Fibroblast of skin of left biceps (primary cell): ENCODE measurements at regions not wholly inside any gene's neighbourhood (a gene's known extent, or its start where the extent isn't known, plus 50 kb on each side); places are given as distances from the start of the nearest gene placed in this dataset.
A peak's percentile ranks its signal among the peaks of the same experiment; 100 is the strongest.

Experiments used
- DNase-seq, 2 experiments: peaks; one replicate each; pipeline ENCODE4 v3.0.0-alpha.2; 2013; ENCODE audit warnings: low read depth in 2 of 2

DNA sequence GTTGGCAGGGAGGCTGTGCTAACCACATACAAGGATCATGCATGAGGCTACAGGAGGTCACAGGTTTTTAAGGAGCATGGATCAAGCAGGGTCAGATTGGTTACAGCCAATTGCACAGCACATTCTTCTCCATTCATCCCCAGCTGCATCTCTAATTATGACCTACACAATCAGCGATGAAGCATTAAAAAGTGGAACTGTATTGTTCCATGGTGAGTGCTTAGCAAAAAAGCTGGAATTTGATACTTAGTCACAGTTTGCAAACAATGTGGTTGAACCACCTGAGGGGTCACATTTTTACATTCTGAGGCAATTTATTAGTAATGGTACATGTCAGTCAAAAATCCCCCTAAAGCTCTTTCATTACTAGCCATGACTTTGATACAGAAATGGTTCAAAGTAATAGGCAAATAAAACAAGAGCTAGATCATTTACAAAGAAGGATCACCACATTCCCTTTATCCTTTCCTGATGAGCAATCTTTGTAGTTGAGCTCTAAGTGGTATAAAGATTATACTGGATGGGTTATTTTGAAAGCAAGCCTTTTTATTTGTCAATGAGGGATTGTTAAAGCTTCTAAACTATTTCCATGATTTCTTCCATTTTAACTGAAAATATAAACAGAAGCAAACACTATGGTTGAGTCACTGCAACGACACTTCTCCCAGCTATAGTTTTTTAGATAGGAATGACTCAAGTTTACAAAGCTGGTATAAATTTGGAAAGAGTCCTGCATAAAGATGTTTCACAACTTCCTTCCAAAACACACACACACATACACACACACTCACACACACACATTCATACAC is 217.8 kb upstream of the SEMA3A start:
- DNase-seq: peak; percentile 81 to 88

DNA sequence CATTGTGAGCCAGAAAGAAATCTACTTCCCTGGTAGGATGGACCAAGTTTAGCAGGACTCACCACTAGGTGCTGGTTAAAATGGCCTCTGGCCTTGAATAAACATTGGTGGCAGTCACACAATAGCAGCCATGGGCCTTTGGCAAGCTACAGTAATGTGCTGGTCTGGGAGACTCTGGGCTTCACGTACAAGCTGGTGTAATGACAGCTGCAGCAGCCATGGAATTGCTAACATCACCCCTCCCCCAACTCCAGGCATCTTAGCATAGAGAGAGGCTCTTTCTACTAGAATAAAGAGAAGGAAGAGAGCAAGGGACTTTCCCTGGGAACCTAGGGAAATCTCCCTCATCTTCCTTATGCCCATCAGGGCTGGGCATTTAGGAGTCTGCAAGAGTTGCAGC is 205.1 kb upstream of the SEMA3A start:
- DNase-seq: no peak

DNA sequence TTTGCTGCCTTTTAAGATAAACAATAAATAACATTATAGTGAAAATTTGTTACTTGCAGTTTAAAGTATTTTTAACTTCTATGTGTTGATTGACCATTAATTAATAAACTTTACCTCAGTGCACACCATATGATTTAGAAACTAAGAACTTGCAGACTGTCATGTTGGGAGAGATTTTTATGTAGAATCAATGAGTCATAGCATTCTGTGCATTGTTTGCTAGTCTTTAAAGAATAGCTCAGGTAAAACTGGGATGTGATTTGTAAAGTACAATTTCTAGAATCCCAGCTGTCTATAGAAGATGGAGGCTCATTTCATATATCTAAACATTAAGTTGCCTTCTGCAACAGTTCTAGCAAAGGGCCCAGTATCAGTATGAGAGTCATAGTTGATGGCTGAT is 199.6 kb upstream of the SEMA3A start:
- DNase-seq: no peak

DNA sequence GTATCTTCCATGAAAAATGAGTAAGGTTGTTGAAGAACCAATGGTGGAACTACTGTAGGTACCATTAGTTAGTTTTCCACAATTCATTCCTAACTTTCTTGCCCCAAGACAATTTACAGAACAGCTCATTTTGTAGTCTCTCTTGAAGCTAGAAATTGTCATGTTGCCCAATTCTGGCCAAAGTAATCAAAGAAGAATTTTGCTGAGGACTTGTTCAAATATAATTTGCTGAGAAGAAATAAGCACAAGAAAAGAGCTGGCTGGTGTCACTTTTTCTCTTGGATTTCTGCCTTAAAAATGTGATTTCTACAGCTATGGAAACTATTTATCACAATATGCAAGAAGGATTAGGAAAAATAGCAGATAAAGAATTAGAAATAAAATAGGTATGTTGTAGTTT is 199.2 kb upstream of the SEMA3A start:
- peak in 1 of 2 experiments; percentile 3 for DNase-seq

GRCh38 chr7:84390845-84391244 is 196.3 kb upstream of the SEMA3A start:
- no peak for DNase-seq

- DNase-seq: no peak
These were observed 194.7 kb upstream of the SEMA3A start for GRCh38 chr7:84389242-84389641.

DNA sequence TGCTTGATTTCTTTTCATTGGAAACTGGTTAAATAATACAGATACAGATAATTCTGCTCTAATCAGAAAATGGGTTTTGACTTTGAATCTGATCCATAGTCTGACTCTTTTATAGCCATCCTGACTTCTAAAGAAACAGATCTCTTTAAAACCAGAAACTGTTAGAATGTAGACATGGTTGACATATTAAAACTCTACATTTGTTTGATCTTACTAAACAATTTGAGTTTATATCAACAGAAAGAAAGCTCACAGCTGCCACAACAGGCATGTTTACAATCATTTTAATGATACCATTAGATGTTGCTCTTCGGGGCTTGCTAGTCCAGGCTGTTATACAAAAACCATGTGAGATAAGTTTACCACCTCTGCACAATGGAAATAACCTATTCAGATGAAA is 193.0 kb upstream of the SEMA3A start:
- no peak for DNase-seq

- DNase-seq: no peak
These were observed 189.8 kb upstream of the SEMA3A start for GRCh38 chr7:84384417-84384816.

DNA sequence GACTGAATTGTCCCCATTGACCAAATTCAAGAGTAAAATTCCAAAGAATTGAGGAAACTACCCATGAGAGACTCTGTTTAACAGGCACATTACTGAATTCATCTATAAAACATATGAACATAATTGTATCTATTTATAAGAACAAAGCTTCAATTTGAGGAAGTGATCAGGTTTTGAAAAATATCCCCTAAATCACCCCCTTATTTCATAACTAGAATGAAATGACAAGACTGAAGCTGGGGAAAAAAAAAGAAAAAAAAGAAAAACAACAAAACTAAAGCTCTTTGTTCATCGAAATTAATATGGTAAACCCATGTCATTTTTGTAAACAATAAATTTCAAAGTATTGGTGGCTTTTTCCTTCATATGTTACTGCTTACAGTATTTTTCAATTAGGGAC is 184.9 kb upstream of the SEMA3A start:
- no peak for DNase-seq

DNA sequence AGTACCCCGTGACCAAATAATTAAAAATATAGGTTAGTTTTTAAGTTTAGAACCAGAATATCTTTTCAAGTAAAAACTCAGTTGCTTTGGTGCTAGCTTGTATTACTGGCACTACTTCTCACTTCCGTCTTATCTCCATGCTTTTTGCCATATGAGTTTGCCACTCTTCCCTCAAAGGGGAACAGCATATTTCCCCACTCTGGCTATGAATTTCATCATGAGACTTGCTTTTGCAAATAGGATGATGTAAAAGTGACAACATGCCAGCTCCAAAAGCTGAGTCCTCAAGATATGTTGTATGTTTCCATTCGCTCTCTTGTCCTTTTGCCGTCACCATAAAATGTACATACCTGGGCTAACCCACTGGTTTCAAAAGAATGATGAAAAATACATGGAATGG is 178.1 kb upstream of the SEMA3A start:
- DNase-seq: no peak

DNA sequence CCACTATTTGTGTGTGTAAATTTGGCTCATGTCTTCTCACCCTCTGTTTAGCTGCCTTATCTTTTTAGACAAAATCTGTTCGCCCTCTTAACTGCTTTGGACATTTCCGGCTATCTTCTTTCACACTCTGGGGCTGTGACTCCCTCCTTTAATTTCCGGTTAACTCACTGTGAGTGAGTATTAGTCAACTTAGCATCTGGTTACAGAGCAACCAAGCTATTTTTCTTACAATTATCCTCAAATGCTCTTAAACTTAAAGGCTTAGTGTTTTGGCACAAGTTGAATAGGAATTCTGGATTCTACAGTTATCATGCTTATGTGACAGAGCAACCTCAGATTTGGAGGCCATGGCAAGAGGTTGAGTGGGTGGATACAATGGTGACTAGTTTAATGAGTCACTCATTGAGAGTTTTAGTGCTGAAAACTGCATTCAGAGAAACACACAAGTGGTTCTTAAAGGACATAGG is 177.6 kb upstream of the SEMA3A start:
- DNase-seq: peak; percentile 82 to 86

DNA sequence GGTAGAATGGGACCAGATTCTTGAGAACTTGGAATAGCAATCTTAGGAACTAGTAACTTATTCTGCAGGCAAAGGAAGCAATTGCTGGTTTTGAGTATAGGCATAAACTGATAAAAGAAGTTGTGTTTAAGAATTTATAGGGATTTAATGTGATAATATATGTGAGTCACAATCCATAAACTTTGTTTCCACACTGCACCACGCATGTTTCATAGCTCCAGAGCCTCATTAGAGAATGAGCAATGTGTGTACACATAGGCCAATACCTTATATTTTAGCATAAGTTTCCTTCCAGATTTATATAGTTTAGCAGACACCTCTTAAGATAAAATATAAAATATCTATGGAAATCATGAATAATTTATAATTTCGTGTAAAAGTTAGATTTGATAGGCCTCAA is 175.5 kb upstream of the SEMA3A start:
- no peak for DNase-seq

DNA sequence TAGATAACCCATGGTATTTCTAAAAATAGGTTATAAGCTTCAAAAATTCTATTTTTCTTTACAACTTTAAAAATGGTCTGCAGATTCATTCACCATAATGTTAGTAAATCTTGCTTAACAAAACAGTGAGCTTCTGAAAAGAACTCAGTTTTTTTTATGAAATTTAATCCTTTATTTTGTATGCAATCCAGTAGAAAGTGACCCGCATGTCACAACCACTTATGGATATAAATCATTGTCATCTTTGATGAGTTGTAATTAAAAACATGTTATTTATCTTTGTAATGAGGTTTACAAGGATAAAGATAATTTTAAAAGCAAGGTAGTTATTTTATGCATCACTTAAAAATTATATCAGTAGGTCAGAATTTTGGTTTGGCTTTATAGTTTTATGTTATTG is 173.5 kb upstream of the SEMA3A start:
- DNase-seq: no peak

DNA sequence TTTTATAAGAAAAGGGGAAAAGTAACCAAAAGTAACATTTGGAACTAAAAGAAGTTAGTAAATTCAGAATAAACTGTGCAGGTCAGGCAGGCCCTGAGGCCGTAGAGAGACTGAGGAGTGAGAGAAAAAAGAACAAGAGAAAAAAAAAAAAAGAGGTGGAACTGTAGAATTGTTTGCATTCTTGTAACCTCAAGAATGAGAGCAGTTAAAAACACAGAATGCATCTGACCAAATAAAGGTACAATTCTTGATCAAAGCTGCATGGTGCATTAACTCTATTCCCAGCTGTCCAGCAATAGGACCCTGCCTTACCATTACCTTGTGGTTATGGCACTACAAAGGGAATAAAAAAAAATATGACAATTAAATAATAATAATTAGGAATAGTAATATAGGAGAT is 170.1 kb upstream of the SEMA3A start:
- no peak for DNase-seq

- DNase-seq: no peak
These were observed 169.2 kb upstream of the SEMA3A start for GRCh38 chr7:84363741-84364140.

DNA sequence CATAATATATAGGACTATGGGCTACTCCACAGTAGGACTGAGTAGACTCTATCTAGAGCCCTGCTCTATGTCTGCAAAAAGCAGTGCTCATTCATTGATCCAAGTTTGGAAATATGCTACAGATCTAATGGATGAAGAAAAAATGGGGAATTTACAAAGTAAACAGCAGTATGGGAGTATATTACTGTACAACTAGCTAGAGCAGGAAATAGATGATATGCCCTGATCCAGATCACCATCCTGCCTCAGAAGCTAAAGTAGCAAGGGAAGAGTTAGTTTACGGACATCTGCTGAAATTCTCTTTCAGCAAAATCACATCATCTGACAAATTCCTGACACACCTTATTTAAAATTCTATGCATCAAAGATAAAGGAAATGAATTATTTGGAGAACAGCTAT is 168.2 kb upstream of the SEMA3A start:
- no peak for DNase-seq

DNA sequence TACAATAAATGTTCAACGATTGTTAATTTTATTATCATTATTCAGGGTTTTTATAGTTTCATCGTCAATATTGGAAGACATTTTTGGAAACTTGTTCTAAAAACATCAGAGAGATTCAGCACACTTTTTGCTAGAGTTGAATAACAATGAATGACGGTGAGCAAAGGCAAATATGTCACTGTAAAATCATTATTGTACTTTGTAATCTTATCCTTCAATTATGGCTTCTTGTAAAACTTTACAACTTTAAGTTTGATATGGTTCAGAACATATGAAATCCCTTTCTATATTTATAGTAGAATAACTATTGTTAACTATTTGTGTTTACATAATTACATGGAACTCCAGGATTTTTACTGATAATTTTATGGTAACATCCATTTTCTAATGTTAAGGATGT is 167.8 kb upstream of the SEMA3A start:
- DNase-seq: no peak

- DNase-seq: peak in 1 of 2 experiments; percentile 22
These were observed 160.3 kb upstream of the SEMA3A start for GRCh38 chr7:84354866-84355265.

DNA sequence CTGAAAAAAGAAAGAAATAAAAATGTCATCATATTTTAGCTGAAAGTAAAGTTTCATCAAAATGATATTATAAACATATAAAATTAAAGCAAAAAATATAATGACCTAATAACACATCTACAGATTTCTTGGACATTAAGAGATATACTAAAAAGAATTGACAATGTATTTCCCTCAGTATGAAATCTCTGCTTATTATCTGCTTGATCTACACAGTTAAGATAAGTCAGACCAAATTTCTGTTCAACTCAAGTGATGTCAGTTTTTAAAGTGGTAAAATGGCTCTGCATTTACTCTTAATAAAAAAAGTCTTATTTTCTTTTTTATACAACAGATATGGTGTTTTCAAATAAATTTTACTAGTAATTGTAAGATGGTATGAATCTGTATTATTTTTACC is 159.4 kb upstream of the SEMA3A start:
- DNase-seq: no peak

DNA sequence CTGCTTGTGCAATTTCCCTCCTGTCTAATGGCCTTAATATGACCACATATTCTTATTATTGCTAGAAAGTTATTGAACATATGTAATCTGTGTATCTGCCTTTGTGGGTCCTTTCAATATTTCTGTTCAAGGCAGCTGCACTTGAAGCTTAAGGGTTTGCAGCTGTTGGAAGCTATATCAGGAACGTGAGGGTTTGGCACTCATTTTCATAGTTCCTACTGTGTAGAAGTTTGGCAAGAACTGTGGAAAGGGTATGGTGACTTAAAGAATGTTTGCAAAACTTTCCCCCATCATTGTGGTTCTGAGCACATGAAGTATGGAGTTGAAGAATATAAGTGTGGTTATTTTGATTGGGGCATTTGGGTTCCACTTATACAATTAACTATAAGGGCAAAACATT is 144.7 kb upstream of the SEMA3A start:
- peak in 1 of 2 experiments; percentile 37 for DNase-seq

DNA sequence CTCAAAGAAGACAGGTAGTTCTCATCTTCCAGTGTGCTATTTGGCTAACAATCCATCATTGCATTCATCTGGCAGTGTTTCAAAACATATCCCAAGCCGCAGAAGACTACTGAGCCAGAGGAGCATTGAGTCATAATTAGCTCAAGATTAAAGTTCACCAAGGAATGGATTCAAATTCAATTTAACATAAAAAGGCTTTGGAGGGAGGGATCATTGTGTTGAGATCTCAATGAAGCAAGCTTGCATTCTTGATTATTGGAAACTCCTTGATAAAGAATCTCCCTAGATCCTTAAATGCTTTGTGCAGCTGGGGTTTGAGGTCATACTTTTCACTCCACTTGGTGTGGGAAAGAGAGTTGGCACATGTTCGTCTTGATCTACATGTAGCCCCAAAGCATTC is 142.8 kb upstream of the SEMA3A start:
- peak in 1 of 2 experiments; percentile 50 for DNase-seq

DNA sequence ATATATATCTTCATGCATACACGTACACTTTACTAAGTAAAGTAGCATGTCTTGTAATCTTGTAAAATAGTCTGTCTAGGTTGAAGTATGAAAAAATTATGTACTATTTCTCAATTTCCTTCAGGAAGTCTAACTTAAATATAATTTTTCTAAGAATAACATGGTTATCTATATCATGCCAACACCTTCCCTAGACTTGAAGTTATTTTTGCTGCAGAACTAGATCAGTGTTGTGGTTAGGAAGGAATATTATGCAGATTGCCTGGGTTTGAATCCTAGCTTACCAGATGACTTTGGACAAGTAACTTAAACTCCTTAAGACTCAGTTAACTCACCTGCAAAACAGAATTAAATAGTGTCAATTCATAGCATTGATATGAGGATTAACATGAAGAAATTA is 142.2 kb upstream of the SEMA3A start:
- DNase-seq: no peak

DNA sequence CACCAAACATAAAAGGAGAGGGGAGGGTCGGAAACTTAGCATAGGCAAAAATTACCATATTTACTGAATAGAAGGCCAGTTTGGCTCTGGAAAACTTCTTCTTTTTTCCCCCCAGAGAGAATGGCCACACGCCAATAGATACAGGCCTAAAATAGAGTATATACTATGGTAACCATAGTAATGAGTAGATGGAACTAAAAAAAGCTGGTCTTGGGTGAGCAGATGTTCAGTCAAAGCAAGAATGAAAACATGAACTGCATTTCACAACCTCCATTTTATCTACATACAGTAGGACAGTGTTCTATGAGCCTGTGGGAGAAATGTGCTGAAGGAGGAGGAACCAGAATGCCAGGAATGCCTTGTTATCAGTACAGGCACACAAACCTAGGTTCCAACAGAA is 141.7 kb upstream of the SEMA3A start:
- no peak for DNase-seq

DNA sequence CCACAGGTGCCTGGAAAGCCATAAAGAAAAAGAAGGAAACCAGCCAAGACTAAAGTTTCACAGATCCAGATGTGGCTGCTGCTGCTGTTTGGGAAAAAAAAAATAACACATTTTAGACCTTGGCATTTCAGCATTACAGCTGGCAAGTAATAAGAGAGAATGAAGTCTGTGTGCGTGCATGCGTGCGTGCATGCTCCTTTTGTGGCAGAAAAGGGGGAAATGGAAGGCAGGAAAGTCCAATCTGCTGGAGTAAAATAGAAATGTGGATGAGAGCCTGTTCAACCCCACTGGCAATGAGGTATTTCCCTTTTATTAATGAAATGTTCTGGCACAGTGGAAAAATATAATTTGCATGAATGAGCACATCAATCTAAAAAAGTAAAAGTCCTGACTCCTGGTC is 137.0 kb upstream of the SEMA3A start:
- DNase-seq: no peak
